Astrocyte (in vitro differentiated cells and primary cell): ENCODE measurements at regions not wholly inside any gene's neighbourhood (a gene's known extent, or its start where the extent isn't known, plus 50 kb on each side); places are given as distances from the start of the nearest gene placed in this dataset.

Source experiments
- CTCF ChIP-seq: IDR thresholded peaks from 2 replicates; pipeline ENCODE4 v1.5.1; 2011; ENCODE audit warnings: low read depth, mild to moderate bottlenecking, inconsistent platforms, low read length, moderate library complexity; ENCODE audit not compliant: insufficient read depth
- EZH2 ChIP-seq: IDR thresholded peaks from 2 replicates; pipeline ENCODE4 v1.6.1; 2012; ENCODE audit warnings: mild to moderate bottlenecking, low read length, inconsistent platforms; ENCODE audit not compliant: insufficient read depth

- no peak for TF ChIP-seq CTCF
- TF ChIP-seq EZH2 = no peak
These were observed 141.5 kb downstream of the RRAGC start for GRCh38 chr1:38718031-38718430.
